ENCODE measurements at regions not wholly inside any gene's neighbourhood (a gene's known extent, or its start where the extent isn't known, plus 50 kb on each side); places are given as distances from the start of the nearest gene placed in this dataset.

DNA sequence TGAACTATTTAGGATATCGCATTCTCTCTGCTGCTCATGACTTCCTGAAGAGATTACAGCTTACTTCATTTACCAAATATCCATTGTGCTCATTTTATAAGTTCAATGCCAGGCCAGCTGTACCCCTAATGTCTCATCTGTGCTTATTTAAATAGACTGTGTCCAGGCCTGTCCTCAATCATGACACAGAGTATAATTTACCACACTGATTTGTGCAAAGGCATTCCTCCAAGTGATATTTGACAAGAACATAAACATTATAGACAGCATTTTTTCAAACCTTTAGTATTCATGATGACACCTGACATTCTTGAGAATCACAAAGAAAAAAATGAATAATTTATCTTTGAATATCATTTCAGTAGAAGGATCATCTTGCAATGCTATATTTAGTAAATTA lies 260.1 kb upstream of the SEMA3D start:
- no peak for TF ChIP-seq ZFX (IDR thresholded peaks at IDR 0.05; ENCODE audit: borderline replicate concordance)
- TF ChIP-seq, protein P1, sequence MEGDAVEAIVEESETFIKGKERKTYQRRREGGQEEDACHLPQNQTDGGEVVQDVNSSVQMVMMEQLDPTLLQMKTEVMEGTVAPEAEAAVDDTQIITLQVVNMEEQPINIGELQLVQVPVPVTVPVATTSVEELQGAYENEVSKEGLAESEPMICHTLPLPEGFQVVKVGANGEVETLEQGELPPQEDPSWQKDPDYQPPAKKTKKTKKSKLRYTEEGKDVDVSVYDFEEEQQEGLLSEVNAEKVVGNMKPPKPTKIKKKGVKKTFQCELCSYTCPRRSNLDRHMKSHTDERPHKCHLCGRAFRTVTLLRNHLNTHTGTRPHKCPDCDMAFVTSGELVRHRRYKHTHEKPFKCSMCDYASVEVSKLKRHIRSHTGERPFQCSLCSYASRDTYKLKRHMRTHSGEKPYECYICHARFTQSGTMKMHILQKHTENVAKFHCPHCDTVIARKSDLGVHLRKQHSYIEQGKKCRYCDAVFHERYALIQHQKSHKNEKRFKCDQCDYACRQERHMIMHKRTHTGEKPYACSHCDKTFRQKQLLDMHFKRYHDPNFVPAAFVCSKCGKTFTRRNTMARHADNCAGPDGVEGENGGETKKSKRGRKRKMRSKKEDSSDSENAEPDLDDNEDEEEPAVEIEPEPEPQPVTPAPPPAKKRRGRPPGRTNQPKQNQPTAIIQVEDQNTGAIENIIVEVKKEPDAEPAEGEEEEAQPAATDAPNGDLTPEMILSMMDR (IDR thresholded peaks at IDR 0.05), result no peak
- no peak overlapping the region for H3K27ac ChIP-seq

- no peak overlapping the region for H3K27ac ChIP-seq
- TF ChIP-seq, protein P1 (IDR thresholded peaks at IDR 0.05), result no peak
- TF ChIP-seq ZFX (IDR thresholded peaks at IDR 0.05; ENCODE audit: borderline replicate concordance), result no peak
Measured at GRCh38 chr7:85426487-85426960, 239.7 kb upstream of the SEMA3D start.

GRCh38 chr7:85424298-85424697 lies 237.4 kb upstream of the SEMA3D start:
- no peak for TF ChIP-seq ZFX (IDR thresholded peaks at IDR 0.05; ENCODE audit: borderline replicate concordance)
- TF ChIP-seq, protein P1 (IDR thresholded peaks at IDR 0.05), result no peak
- no peak overlapping the region for H3K27ac ChIP-seq

GRCh38 chr7:85423209-85423895 lies 236.5 kb upstream of the SEMA3D start:
- H3K27ac ChIP-seq, result no peak overlapping the region
- no peak for TF ChIP-seq ZFX (IDR thresholded peaks at IDR 0.05; ENCODE audit: borderline replicate concordance)
- TF ChIP-seq, protein P1 (IDR thresholded peaks at IDR 0.05), result no peak

GRCh38 chr7:85415743-85416142 lies 228.9 kb upstream of the SEMA3D start:
- H3K27ac ChIP-seq, result no peak overlapping the region
- TF ChIP-seq, protein P1 (IDR thresholded peaks at IDR 0.05), result no peak
- no peak for TF ChIP-seq ZFX (IDR thresholded peaks at IDR 0.05; ENCODE audit: borderline replicate concordance)

GRCh38 chr7:85413718-85414117 lies 226.9 kb upstream of the SEMA3D start:
- TF ChIP-seq, protein P1 (IDR thresholded peaks at IDR 0.05), result no peak
- TF ChIP-seq ZFX (IDR thresholded peaks at IDR 0.05; ENCODE audit: borderline replicate concordance), result no peak
- no peak overlapping the region for H3K27ac ChIP-seq

GRCh38 chr7:85412912-85413311 lies 226.1 kb upstream of the SEMA3D start:
- H3K27ac ChIP-seq, result no peak overlapping the region

More at GRCh38 chr7:85412912-85413311, 226.1 kb upstream of the SEMA3D start:
- no peak for TF ChIP-seq ZFX (IDR thresholded peaks at IDR 0.05; ENCODE audit: borderline replicate concordance)
- TF ChIP-seq, protein P1 (IDR thresholded peaks at IDR 0.05), result no peak
